DMS153 treated with DMSO at 0.1 percent for 48 hours (cell line): ENCODE measurements at regions not wholly inside any gene's neighbourhood (a gene's known extent, or its start where the extent isn't known, plus 50 kb on each side); places are given as distances from the start of the nearest gene placed in this dataset.

Source experiments
- DNase-seq: peaks from one replicate; lab custom pipeline; 2025; ENCODE audit not compliant: unreplicated experiment; lab: John Stamatoyannopoulos, UW

- no peak for DNase-seq
Measured at GRCh38 chr9:71590362-71590761, 178.0 kb downstream of the CEMIP2 start.

- no peak for DNase-seq
Measured at GRCh38 chr9:71589612-71590011, 178.7 kb downstream of the CEMIP2 start.

- DNase-seq = no peak
Measured at GRCh38 chr9:71587576-71588362, 180.5 kb downstream of the CEMIP2 start.

GRCh38 chr9:71583792-71584191 is 184.5 kb downstream of the CEMIP2 start:
- DNase-seq = no peak

- no peak for DNase-seq
Measured at GRCh38 chr9:71582347-71582746, 186.0 kb downstream of the CEMIP2 start.

- DNase-seq = no peak
Measured at GRCh38 chr9:71581101-71581500, 187.2 kb downstream of the CEMIP2 start.

- DNase-seq = no peak
Measured at GRCh38 chr9:71571186-71571585, 197.1 kb downstream of the CEMIP2 start.

- DNase-seq = no peak
Measured at GRCh38 chr9:71567890-71568289, 200.4 kb downstream of the CEMIP2 start.

- DNase-seq = no peak
Measured at GRCh38 chr9:71562140-71562539, 206.2 kb downstream of the CEMIP2 start.

GRCh38 chr9:71557310-71557709 is 211.0 kb downstream of the CEMIP2 start:
- DNase-seq = no peak

GRCh38 chr9:71552480-71552879 is 215.8 kb downstream of the CEMIP2 start:
- DNase-seq = no peak

GRCh38 chr9:71549023-71549422 is 219.3 kb downstream of the CEMIP2 start:
- no peak for DNase-seq

GRCh38 chr9:71544464-71544863 is 223.8 kb downstream of the CEMIP2 start:
- no peak for DNase-seq

GRCh38 chr9:71541436-71541835 is 226.9 kb downstream of the CEMIP2 start:
- DNase-seq = no peak

- DNase-seq = no peak
Measured at GRCh38 chr9:71524996-71525580, 243.2 kb downstream of the CEMIP2 start.

- DNase-seq = no peak
Measured at GRCh38 chr9:71524516-71524915, 243.8 kb downstream of the CEMIP2 start.

- no peak for DNase-seq
Measured at GRCh38 chr9:71521132-71521531, 247.2 kb downstream of the CEMIP2 start.

- no peak for DNase-seq
Measured at GRCh38 chr9:71519098-71519696, 249.1 kb downstream of the CEMIP2 start.

GRCh38 chr9:71518045-71518827 is 250.1 kb downstream of the CEMIP2 start:
- DNase-seq = no peak

GRCh38 chr9:71515626-71516025 is 252.7 kb downstream of the CEMIP2 start:
- DNase-seq = no peak

- no peak for DNase-seq
Measured at GRCh38 chr9:71515107-71515506, 253.2 kb downstream of the CEMIP2 start.
